GM23338 (cell line): ENCODE measurements at regions not wholly inside any gene's neighbourhood (a gene's known extent, or its start where the extent isn't known, plus 50 kb on each side); places are given as distances from the start of the nearest gene placed in this dataset.

Source experiments
- ATAC-seq: fragments of 200-7000 bp; cut with Tn5 transposase; 3 replicates; pipeline ENCODE4 v1.9.1; 2020
- DNase-seq: peaks from one replicate; pipeline ENCODE4 v3.0.0-alpha.2; 2015; ENCODE audit warnings: low spot score
- H2AFZ ChIP-seq: fragments of 200-600 bp; sonication (generic); 2 replicates; pipeline ENCODE4 v1.8.0; 2016; ENCODE audit warnings: antibody characterized with exemption, mild to moderate bottlenecking, moderate library complexity
- H3F3A ChIP-seq: fragments of 200-600 bp; sonication (generic); replicated peaks from 2 replicates; pipeline ENCODE4 v1.8.0; 2017; ENCODE audit warnings: antibody characterized with exemption, mixed run types, low read depth
- H3K27ac ChIP-seq: fragments of 200-600 bp; sonication (generic); 2 replicates; pipeline ENCODE4 v1.6.1; 2016; ENCODE audit warnings: low read depth
- H3K27me3 ChIP-seq: fragments of 200-600 bp; sonication (generic); 2 replicates; pipeline ENCODE4 v1.8.0; 2016; ENCODE audit warnings: mild to moderate bottlenecking, mixed run types, moderate library complexity; ENCODE audit not compliant: insufficient read depth
- H3K36me3 ChIP-seq: fragments of 200-600 bp; sonication (generic); 2 replicates; pipeline ENCODE4 v1.8.0; 2016; ENCODE audit warnings: mild to moderate bottlenecking; ENCODE audit not compliant: insufficient read depth
- H3K4me1 ChIP-seq: fragments of 200-600 bp; sonication (generic); 2 replicates; pipeline ENCODE4 v1.8.0; 2016; ENCODE audit warnings: mild to moderate bottlenecking, moderate library complexity; ENCODE audit not compliant: insufficient read depth
- H3K4me2 ChIP-seq: fragments of 200-600 bp; sonication (generic); 2 replicates; pipeline ENCODE4 v1.7.1; 2017; ENCODE audit warnings: mixed run types
- H3K4me3 ChIP-seq: fragments of 200-600 bp; sonication (generic); 2 replicates; pipeline ENCODE4 v1.6.1; 2016; ENCODE audit warnings: mixed run types
- H3K79me2 ChIP-seq: fragments of 200-600 bp; sonication (generic); replicated peaks from 2 replicates; pipeline ENCODE4 v1.8.0; 2017; ENCODE audit warnings: mild to moderate bottlenecking; ENCODE audit not compliant: insufficient read depth
- H3K9me2 ChIP-seq: fragments of 200-600 bp; sonication (generic); 2 replicates; pipeline ENCODE4 v1.8.0; 2017; ENCODE audit not compliant: insufficient read depth
- H4K20me1 ChIP-seq: fragments of 200-600 bp; sonication (generic); replicated peaks from 2 replicates; pipeline ENCODE4 v1.8.0; 2017; ENCODE audit warnings: mild to moderate bottlenecking; ENCODE audit not compliant: insufficient read depth
- H3K27ac Mint-ChIP-seq: 2 replicates; pipeline ENCODE4 v1.8.0; 2020; ENCODE audit warnings: inconsistent platforms, mild to moderate bottlenecking, moderate library complexity, mixed read lengths
- H3K27me3 Mint-ChIP-seq: 3 replicates; pipeline ENCODE4 v1.8.0; 2022; ENCODE audit warnings: low read depth, mild to moderate bottlenecking, moderate library complexity, mixed read lengths, inconsistent platforms; ENCODE audit not compliant: insufficient read depth, poor library complexity
- H3K36me3 Mint-ChIP-seq: 3 replicates; pipeline ENCODE4 v1.8.0; 2021; ENCODE audit warnings: low read depth, mild to moderate bottlenecking, inconsistent platforms, moderate library complexity, mixed read lengths
- H3K4me1 Mint-ChIP-seq: 3 replicates; pipeline ENCODE4 v1.8.0; 2020; ENCODE audit warnings: mild to moderate bottlenecking, inconsistent platforms, mixed read lengths
- H3K4me3 Mint-ChIP-seq: 3 replicates; pipeline ENCODE4 v1.8.0; 2021; ENCODE audit warnings: moderate library complexity, mild to moderate bottlenecking, inconsistent platforms, mixed read lengths
- H3K9me3 Mint-ChIP-seq: 3 replicates; pipeline ENCODE4 v1.8.0; 2020; ENCODE audit warnings: moderate library complexity, mild to moderate bottlenecking, inconsistent platforms, mixed read lengths
- CREB1 ChIP-seq: fragments of 250-450 bp; sonication (Bioruptor Pico); IDR thresholded peaks from 2 replicates; pipeline ENCODE4 v1.5.0; 2020; ENCODE audit warnings: low read depth, mild to moderate bottlenecking, moderate library complexity
- CTCF ChIP-seq, 2 experiments: fragments of 200-600 bp in 1 of 2; sonication (generic) in 1 of 2; conservative IDR thresholded peaks; 2 replicates each; pipeline versions ENCODE4 v1.5.1 to v1.6.1; 2016 to 2017; ENCODE audit warnings: antibody characterized with exemption in 2 of 2, low read depth in 2 of 2, mild to moderate bottlenecking in 2 of 2, moderate library complexity in 1 of 2
- ETS1 ChIP-seq: IDR thresholded peaks from 2 replicates; pipeline ENCODE4 v1.6.1; 2016; ENCODE audit warnings: antibody characterized with exemption
- EZH2 ChIP-seq: fragments of 200-600 bp; sonication (generic); IDR thresholded peaks from one replicate; pipeline ENCODE4 v1.8.0; 2017; ENCODE audit warnings: antibody characterized with exemption, mild to moderate bottlenecking, low read depth; ENCODE audit not compliant: unreplicated experiment
- EZH2phosphoT487 ChIP-seq: fragments of 200-600 bp; sonication (generic); IDR thresholded peaks from one replicate; pipeline ENCODE4 v1.8.1; 2018; ENCODE audit warnings: antibody characterized with exemption; ENCODE audit not compliant: unreplicated experiment
- JUNB ChIP-seq: IDR thresholded peaks from one replicate; pipeline ENCODE4 v1.6.1; 2016; ENCODE audit warnings: antibody characterized with exemption; ENCODE audit not compliant: unreplicated experiment
- NANOG ChIP-seq: IDR thresholded peaks from 2 replicates; pipeline ENCODE4 v1.6.1; 2016; ENCODE audit warnings: antibody characterized with exemption, borderline replicate concordance
- POLR2AphosphoS5 ChIP-seq: IDR thresholded peaks from 2 replicates; pipeline ENCODE4 v1.6.1; 2016; ENCODE audit warnings: antibody characterized with exemption, low read depth
- STAT1 ChIP-seq: IDR thresholded peaks from one replicate; pipeline ENCODE4 v1.6.1; 2016; ENCODE audit warnings: antibody characterized with exemption; ENCODE audit not compliant: unreplicated experiment
- ZNF114 ChIP-seq: fragments of 250-450 bp; sonication (Bioruptor Pico); IDR thresholded peaks from 2 replicates; pipeline ENCODE4 v1.5.0; 2020; ENCODE audit warnings: mild to moderate bottlenecking, moderate library complexity
- ZNF331 ChIP-seq: fragments of 250-450 bp; sonication (Bioruptor Pico); IDR thresholded peaks from 2 replicates; pipeline ENCODE4 v1.5.0; 2020; ENCODE audit warnings: low read depth, mild to moderate bottlenecking, moderate library complexity
- ZNF462 ChIP-seq: fragments of 250-450 bp; sonication (Bioruptor Pico); IDR thresholded peaks from 2 replicates; pipeline ENCODE4 v1.5.0; 2020; ENCODE audit warnings: mild to moderate bottlenecking, moderate library complexity
- TF ChIP-seq, protein P1 (sequence below): IDR thresholded peaks from one replicate; pipeline ENCODE4 v1.6.1; 2018; ENCODE audit warnings: antibody characterized with exemption; ENCODE audit not compliant: unreplicated experiment

DNA sequence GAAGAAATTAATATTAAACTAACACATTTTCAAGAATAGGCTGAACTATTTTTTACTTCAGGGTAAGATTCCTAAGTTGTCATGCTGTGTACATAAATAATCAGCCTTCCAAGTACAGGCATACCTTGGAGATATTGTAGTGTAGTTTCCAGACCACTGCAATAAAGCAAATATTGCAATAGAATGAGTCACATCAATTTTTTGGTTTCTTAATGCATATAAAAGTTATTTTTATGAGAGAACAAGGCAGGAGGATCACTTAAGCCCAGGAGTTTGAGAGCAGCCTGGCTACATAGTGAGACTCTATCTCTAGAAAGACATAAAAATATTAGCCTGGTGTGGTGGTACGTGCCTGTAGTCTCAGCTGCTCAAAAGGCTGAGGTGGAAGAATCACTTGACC lies 511.5 kb downstream of the UQCRFS1 start:
- Histone ChIP-seq H3K36me3 (no peaks in the 10 kb centered on the region), H4K20me1 (no peaks in the 10 kb centered on the region), H3F3A (no peaks in the 10 kb centered on the region), H3K4me1 (no peaks in the 10 kb centered on the region), H3K4me3 (no peak overlapping the region), H3K27ac (no peak overlapping the region), H3K27me3 (no peaks in the 10 kb centered on the region), H3K9me2 (no peaks in the 10 kb centered on the region), H3K79me2 (no peaks in the 10 kb centered on the region), H3K4me2 (no peak overlapping the region), H2AFZ (no peak overlapping the region)
- Mint-ChIP-seq H3K27ac (no peak overlapping the region), H3K9me3 (no peaks in the 10 kb centered on the region), H3K36me3 (peaks cover 3% of the 10 kb centered on the region; the same call in 1 of the 3 replicates), H3K4me1 (no peaks in the 10 kb centered on the region; the same call in 2 of the 3 replicates), H3K4me3 (no peak overlapping the region), H3K27me3 (peaks cover 1% of the 10 kb centered on the region)
- DNase-seq = no peak
- ATAC-seq = no peak
- TF ChIP-seq STAT1 = no peak
- TF ChIP-seq EZH2 = no peak
- TF ChIP-seq ZNF462 (CRISPR knock-in tag) = no peak
- TF ChIP-seq EZH2phosphoT487 = no peak
- no peak for TF ChIP-seq ZNF114
- no peak for TF ChIP-seq JUNB
- TF ChIP-seq, protein P1, sequence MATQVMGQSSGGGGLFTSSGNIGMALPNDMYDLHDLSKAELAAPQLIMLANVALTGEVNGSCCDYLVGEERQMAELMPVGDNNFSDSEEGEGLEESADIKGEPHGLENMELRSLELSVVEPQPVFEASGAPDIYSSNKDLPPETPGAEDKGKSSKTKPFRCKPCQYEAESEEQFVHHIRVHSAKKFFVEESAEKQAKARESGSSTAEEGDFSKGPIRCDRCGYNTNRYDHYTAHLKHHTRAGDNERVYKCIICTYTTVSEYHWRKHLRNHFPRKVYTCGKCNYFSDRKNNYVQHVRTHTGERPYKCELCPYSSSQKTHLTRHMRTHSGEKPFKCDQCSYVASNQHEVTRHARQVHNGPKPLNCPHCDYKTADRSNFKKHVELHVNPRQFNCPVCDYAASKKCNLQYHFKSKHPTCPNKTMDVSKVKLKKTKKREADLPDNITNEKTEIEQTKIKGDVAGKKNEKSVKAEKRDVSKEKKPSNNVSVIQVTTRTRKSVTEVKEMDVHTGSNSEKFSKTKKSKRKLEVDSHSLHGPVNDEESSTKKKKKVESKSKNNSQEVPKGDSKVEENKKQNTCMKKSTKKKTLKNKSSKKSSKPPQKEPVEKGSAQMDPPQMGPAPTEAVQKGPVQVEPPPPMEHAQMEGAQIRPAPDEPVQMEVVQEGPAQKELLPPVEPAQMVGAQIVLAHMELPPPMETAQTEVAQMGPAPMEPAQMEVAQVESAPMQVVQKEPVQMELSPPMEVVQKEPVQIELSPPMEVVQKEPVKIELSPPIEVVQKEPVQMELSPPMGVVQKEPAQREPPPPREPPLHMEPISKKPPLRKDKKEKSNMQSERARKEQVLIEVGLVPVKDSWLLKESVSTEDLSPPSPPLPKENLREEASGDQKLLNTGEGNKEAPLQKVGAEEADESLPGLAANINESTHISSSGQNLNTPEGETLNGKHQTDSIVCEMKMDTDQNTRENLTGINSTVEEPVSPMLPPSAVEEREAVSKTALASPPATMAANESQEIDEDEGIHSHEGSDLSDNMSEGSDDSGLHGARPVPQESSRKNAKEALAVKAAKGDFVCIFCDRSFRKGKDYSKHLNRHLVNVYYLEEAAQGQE = no peak
- TF ChIP-seq ZNF331 = no peak
- TF ChIP-seq CTCF (conservative IDR thresholded peaks at IDR 0.05; ENCODE audit: low read depth in 2 of 2) = no peak
- TF ChIP-seq CREB1 (CRISPR knock-in tag) = no peak
- no peak for TF ChIP-seq POLR2AphosphoS5
- TF ChIP-seq ETS1 = no peak
- TF ChIP-seq NANOG = no peak
